ENCODE measurements at regions not wholly inside any gene's neighbourhood (a gene's known extent, or its start where the extent isn't known, plus 50 kb on each side); places are given as distances from the start of the nearest gene placed in this dataset.

- Histone ChIP-seq H3K4me3 (ENCODE audit: low read depth, low read length) (no peak overlapping the region), H3K9me3 (ENCODE audit: control insufficient read depth, insufficient read depth, low read depth, low read length) (no peaks in the 10 kb centered on the region), H3K27ac (ENCODE audit: extremely low read depth, low read depth, low read length) (no peak overlapping the region), H3K4me1 (ENCODE audit: control insufficient read depth, insufficient read depth, low read length) (no peaks in the 10 kb centered on the region), H3K36me3 (ENCODE audit: control insufficient read depth in 2 of 2, insufficient read depth in 1 of 2, low read length in 2 of 2) (no peaks in the 10 kb centered on the region)
- no peak for TF ChIP-seq TCF7L2 (IDR thresholded peaks at IDR 0.05; ENCODE audit: borderline replicate concordance, low read depth, low read length)
- TF ChIP-seq PRDM1 (tag by site-specific recombination; IDR thresholded peaks at IDR 0.05): peak; percentile 12; the same call in 1 of the 2 replicates
- TF ChIP-seq ZNF510 (tag by site-specific recombination; IDR thresholded peaks at IDR 0.05; ENCODE audit: insufficient replicate concordance): no peak
- TF ChIP-seq ZNF747 (tag by site-specific recombination; IDR thresholded peaks at IDR 0.05): no peak
- ChIA-PET POLR2A (no interaction called here), CTCF (no interaction called here)
Observed at GRCh38 chr12:22974865-22975264, 349.9 kb downstream of the ETNK1 start.

GRCh38 chr12:22978962-22979361 lies 354.0 kb downstream of the ETNK1 start:
- H3K9me3 ChIP-seq (ENCODE audit: control insufficient read depth, insufficient read depth, low read depth, low read length): no peaks in the 10 kb centered on the region
- ChIA-PET POLR2A (no interaction called here), CTCF (interaction anchor here (0.7 to 1.0 kb wide), 2 partner anchors 11 to 76 kb away, joined by 3 read pairs; no protein-coding TSS in a partner anchor)
- H3K27ac ChIP-seq (ENCODE audit: extremely low read depth, low read depth, low read length): no peak overlapping the region
- H3K4me1 ChIP-seq (ENCODE audit: control insufficient read depth, insufficient read depth, low read length): no peaks in the 10 kb centered on the region
- no peak overlapping the region for H3K4me3 ChIP-seq (ENCODE audit: low read depth, low read length)
- no peak for TF ChIP-seq GFI1B (tag by site-specific recombination; IDR thresholded peaks at IDR 0.05)
- TF ChIP-seq ZNF26 (tag by site-specific recombination; IDR thresholded peaks at IDR 0.05): no peak
- no peak for TF ChIP-seq ZNF560 (tag by site-specific recombination; IDR thresholded peaks at IDR 0.05; ENCODE audit: borderline replicate concordance)
- TF ChIP-seq ZNF596 (tag by site-specific recombination; IDR thresholded peaks at IDR 0.05): no peak
- no peak for TF ChIP-seq ZNF311 (tag by site-specific recombination; IDR thresholded peaks at IDR 0.05; ENCODE audit: borderline replicate concordance)
- no peak for TF ChIP-seq ZBTB8A (tag by site-specific recombination; IDR thresholded peaks at IDR 0.05)
- TF ChIP-seq ZNF18 (tag by site-specific recombination; IDR thresholded peaks at IDR 0.05): no peak
- TF ChIP-seq SP7 (tag by site-specific recombination; IDR thresholded peaks at IDR 0.05): no peak
- no peak for TF ChIP-seq ZEB2 (tag by site-specific recombination; IDR thresholded peaks at IDR 0.05)
- TF ChIP-seq ZXDB (tag by site-specific recombination; IDR thresholded peaks at IDR 0.05): no peak
- no peaks in the 10 kb centered on the region for H3K36me3 ChIP-seq (ENCODE audit: control insufficient read depth in 2 of 2, insufficient read depth in 1 of 2, low read length in 2 of 2)

- no peak for TF ChIP-seq ZNF621 (tag by site-specific recombination; IDR thresholded peaks at IDR 0.05)
- TF ChIP-seq OSR2 (tag by site-specific recombination; IDR thresholded peaks at IDR 0.05): no peak
- TF ChIP-seq ZNF211 (tag by site-specific recombination; IDR thresholded peaks at IDR 0.05; ENCODE audit: low read depth): no peak
- TF ChIP-seq ZSCAN23 (tag by site-specific recombination; IDR thresholded peaks at IDR 0.05): no peak
- no peak for TF ChIP-seq ZNF433 (tag by site-specific recombination; IDR thresholded peaks at IDR 0.05; ENCODE audit: low read depth)
- no peak for TF ChIP-seq ZBTB48 (tag by site-specific recombination; IDR thresholded peaks at IDR 0.05)
- no peak for TF ChIP-seq ZNF830 (tag by site-specific recombination; IDR thresholded peaks at IDR 0.05; ENCODE audit: low read depth)
- TF ChIP-seq ZNF266 (tag by site-specific recombination; IDR thresholded peaks at IDR 0.05; ENCODE audit: low read depth): no peak
- no peak for TF ChIP-seq ZNF311 (tag by site-specific recombination; IDR thresholded peaks at IDR 0.05; ENCODE audit: borderline replicate concordance)
- TF ChIP-seq IKZF3 (tag by site-specific recombination; IDR thresholded peaks at IDR 0.05): no peak
- TF ChIP-seq ZXDB (tag by site-specific recombination; IDR thresholded peaks at IDR 0.05): no peak
- no peak for TF ChIP-seq ZBTB7A (tag by site-specific recombination; IDR thresholded peaks at IDR 0.05; ENCODE audit: low read depth)
- TF ChIP-seq ZNF585B (tag by site-specific recombination; IDR thresholded peaks at IDR 0.05): no peak
- no peak for TF ChIP-seq ZNF202 (tag by site-specific recombination; IDR thresholded peaks at IDR 0.05; ENCODE audit: borderline replicate concordance)
- no peak for TF ChIP-seq OVOL3 (tag by site-specific recombination; IDR thresholded peaks at IDR 0.05)
- no peak for TF ChIP-seq SCRT1 (tag by site-specific recombination; IDR thresholded peaks at IDR 0.05; ENCODE audit: borderline replicate concordance)
- no peak for TF ChIP-seq ZNF121 (tag by site-specific recombination; IDR thresholded peaks at IDR 0.05)
- TF ChIP-seq ZNF169 (tag by site-specific recombination; IDR thresholded peaks at IDR 0.05): no peak
- TF ChIP-seq ZNF623 (tag by site-specific recombination; IDR thresholded peaks at IDR 0.05): no peak
- Histone ChIP-seq H3K36me3 (ENCODE audit: control insufficient read depth in 2 of 2, insufficient read depth in 1 of 2, low read length in 2 of 2) (no peaks in the 10 kb centered on the region), H3K4me3 (ENCODE audit: low read depth, low read length) (no peak overlapping the region), H3K27ac (ENCODE audit: extremely low read depth, low read depth, low read length) (no peak overlapping the region), H3K9me3 (ENCODE audit: control insufficient read depth, insufficient read depth, low read depth, low read length) (no peaks in the 10 kb centered on the region), H3K4me1 (ENCODE audit: control insufficient read depth, insufficient read depth, low read length) (no peaks in the 10 kb centered on the region)
- POLR2A ChIA-PET: no interaction called here
- CTCF ChIA-PET: no interaction called here
Observed at GRCh38 chr12:22979854-22980469, 355.0 kb downstream of the ETNK1 start.
